ENCODE measurements at regions not wholly inside any gene's neighbourhood (a gene's known extent, or its start where the extent isn't known, plus 50 kb on each side); places are given as distances from the start of the nearest gene placed in this dataset.

DNA sequence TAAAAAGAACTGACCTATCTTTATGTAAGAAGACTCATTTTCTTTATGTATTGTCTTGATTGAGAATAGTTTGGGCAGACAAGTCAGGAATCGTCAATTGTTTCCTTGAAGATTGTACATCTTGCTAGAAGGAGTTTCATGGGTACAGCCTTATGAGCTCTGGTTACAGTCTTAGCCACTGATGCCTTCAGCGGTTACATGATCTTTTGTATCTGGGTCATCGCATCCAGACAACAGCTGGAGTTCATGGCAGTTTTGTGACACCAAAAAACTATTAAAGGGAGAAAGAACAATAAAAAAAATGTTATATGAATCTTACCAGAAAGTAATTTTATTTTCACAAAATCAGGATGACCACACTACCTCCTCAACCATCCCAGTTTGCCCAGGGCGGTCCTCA, 520.5 kb upstream of the CDH7 start (continued):
- TF ChIP-seq MCM2 (IDR thresholded peaks at IDR 0.05; ENCODE audit: low read depth) (no peak), RBBP5 (IDR thresholded peaks at IDR 0.05; ENCODE audit: borderline replicate concordance, insufficient read depth, low read length, poor library complexity, severe bottlenecking) (no peak), ARID2 (IDR thresholded peaks at IDR 0.05) (no peak), ZNF217 (CRISPR knock-in tag; IDR thresholded peaks at IDR 0.05) (no peak), CBX3 (IDR thresholded peaks at IDR 0.05; ENCODE audit: borderline replicate concordance in 1 of 2, low read length in 2 of 2) (no peak), ELF4 (CRISPR knock-in tag; IDR thresholded peaks at IDR 0.05) (no peak), RFX1 (IDR thresholded peaks at IDR 0.05) (no peak), U2AF2 (optimal IDR thresholded peaks at IDR 0.05; ENCODE audit: low read depth, low read length) (no peak), LCOR (CRISPR knock-in tag; IDR thresholded peaks at IDR 0.05) (no peak), HSF4 (CRISPR knock-in tag; IDR thresholded peaks at IDR 0.05; ENCODE audit: borderline replicate concordance) (no peak), POLR2B (IDR thresholded peaks at IDR 0.05; ENCODE audit: low read depth, partially characterized antibody) (no peak)
- TF ChIP-seq, protein P1, sequence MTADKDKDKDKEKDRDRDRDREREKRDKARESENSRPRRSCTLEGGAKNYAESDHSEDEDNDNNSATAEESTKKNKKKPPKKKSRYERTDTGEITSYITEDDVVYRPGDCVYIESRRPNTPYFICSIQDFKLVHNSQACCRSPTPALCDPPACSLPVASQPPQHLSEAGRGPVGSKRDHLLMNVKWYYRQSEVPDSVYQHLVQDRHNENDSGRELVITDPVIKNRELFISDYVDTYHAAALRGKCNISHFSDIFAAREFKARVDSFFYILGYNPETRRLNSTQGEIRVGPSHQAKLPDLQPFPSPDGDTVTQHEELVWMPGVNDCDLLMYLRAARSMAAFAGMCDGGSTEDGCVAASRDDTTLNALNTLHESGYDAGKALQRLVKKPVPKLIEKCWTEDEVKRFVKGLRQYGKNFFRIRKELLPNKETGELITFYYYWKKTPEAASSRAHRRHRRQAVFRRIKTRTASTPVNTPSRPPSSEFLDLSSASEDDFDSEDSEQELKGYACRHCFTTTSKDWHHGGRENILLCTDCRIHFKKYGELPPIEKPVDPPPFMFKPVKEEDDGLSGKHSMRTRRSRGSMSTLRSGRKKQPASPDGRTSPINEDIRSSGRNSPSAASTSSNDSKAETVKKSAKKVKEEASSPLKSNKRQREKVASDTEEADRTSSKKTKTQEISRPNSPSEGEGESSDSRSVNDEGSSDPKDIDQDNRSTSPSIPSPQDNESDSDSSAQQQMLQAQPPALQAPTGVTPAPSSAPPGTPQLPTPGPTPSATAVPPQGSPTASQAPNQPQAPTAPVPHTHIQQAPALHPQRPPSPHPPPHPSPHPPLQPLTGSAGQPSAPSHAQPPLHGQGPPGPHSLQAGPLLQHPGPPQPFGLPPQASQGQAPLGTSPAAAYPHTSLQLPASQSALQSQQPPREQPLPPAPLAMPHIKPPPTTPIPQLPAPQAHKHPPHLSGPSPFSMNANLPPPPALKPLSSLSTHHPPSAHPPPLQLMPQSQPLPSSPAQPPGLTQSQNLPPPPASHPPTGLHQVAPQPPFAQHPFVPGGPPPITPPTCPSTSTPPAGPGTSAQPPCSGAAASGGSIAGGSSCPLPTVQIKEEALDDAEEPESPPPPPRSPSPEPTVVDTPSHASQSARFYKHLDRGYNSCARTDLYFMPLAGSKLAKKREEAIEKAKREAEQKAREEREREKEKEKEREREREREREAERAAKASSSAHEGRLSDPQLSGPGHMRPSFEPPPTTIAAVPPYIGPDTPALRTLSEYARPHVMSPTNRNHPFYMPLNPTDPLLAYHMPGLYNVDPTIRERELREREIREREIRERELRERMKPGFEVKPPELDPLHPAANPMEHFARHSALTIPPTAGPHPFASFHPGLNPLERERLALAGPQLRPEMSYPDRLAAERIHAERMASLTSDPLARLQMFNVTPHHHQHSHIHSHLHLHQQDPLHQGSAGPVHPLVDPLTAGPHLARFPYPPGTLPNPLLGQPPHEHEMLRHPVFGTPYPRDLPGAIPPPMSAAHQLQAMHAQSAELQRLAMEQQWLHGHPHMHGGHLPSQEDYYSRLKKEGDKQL (CRISPR knock-in tag; IDR thresholded peaks at IDR 0.05; ENCODE audit: borderline replicate concordance) = no peak
- TF ChIP-seq, protein P2, sequence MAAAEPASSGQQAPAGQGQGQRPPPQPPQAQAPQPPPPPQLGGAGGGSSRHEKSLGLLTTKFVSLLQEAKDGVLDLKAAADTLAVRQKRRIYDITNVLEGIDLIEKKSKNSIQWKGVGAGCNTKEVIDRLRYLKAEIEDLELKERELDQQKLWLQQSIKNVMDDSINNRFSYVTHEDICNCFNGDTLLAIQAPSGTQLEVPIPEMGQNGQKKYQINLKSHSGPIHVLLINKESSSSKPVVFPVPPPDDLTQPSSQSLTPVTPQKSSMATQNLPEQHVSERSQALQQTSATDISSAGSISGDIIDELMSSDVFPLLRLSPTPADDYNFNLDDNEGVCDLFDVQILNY (CRISPR knock-in tag; IDR thresholded peaks at IDR 0.05) = no peak
- TF ChIP-seq, protein P3, sequence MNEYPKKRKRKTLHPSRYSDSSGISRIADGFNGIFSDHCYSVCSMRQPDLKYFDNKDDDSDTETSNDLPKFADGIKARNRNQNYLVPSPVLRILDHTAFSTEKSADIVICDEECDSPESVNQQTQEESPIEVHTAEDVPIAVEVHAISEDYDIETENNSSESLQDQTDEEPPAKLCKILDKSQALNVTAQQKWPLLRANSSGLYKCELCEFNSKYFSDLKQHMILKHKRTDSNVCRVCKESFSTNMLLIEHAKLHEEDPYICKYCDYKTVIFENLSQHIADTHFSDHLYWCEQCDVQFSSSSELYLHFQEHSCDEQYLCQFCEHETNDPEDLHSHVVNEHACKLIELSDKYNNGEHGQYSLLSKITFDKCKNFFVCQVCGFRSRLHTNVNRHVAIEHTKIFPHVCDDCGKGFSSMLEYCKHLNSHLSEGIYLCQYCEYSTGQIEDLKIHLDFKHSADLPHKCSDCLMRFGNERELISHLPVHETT (CRISPR knock-in tag; conservative IDR thresholded peaks at IDR 0.05 in 1 of 2, IDR thresholded peaks at IDR 0.05 in 1 of 2) = no peak

All from K562 (cell line).